ENCODE measurements at regions not wholly inside any gene's neighbourhood (a gene's known extent, or its start where the extent isn't known, plus 50 kb on each side); places are given as distances from the start of the nearest gene placed in this dataset.
A peak's percentile ranks its signal among the peaks of the same experiment; 100 is the strongest.

DNA sequence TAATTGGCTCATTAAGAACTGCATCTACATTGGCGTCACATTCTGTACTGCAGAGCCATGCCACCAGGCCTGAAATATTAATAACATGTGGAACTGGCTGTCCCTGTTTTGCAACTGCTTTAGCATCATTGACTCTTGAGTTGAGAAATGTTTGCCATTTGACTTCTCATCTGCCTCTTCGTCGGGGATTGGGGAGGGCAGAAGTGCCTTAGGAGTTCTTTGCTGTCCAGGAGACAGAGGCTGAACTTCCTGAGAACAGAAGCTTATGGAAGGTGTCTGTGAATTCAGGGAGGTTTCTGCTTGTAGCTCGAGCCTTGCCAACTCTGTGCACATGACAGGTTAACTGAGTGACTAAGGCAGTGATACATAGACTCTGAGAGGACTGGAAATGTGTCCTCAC, 265.0 kb downstream of the KIF4B start:
- H3K4me3 ChIP-seq (ENCODE audit: low read length) = no peak overlapping the region
- no peaks in the 10 kb centered on the region for H3K27me3 Mint-ChIP-seq (ENCODE audit: insufficient read depth)
- no peak for DNase-seq

GRCh38 chr5:155282503-155283107, 269.1 kb downstream of the KIF4B start:
- H3K27ac Mint-ChIP-seq = no peak overlapping the region
- no peak overlapping the region for H3K4me3 ChIP-seq (ENCODE audit: low read length)
- 79 to 85% methylated on average over 4 to 6 of the region's 6 CpGs for WGBS, 2 experiments (ENCODE audit: insufficient coverage in 1 of 2, insufficient read length in 1 of 2)
- H3K36me3 Mint-ChIP-seq (ENCODE audit: low read depth) = no peaks in the 10 kb centered on the region
- H3K4me1 ChIP-seq (ENCODE audit: control insufficient read depth, insufficient read depth, low read length) = no peaks in the 10 kb centered on the region
- TF ChIP-seq, protein P1, sequence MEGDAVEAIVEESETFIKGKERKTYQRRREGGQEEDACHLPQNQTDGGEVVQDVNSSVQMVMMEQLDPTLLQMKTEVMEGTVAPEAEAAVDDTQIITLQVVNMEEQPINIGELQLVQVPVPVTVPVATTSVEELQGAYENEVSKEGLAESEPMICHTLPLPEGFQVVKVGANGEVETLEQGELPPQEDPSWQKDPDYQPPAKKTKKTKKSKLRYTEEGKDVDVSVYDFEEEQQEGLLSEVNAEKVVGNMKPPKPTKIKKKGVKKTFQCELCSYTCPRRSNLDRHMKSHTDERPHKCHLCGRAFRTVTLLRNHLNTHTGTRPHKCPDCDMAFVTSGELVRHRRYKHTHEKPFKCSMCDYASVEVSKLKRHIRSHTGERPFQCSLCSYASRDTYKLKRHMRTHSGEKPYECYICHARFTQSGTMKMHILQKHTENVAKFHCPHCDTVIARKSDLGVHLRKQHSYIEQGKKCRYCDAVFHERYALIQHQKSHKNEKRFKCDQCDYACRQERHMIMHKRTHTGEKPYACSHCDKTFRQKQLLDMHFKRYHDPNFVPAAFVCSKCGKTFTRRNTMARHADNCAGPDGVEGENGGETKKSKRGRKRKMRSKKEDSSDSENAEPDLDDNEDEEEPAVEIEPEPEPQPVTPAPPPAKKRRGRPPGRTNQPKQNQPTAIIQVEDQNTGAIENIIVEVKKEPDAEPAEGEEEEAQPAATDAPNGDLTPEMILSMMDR (conservative IDR thresholded peaks at IDR 0.05) = no peak
- no peaks in the 10 kb centered on the region for H3K36me3 ChIP-seq (ENCODE audit: control insufficient read depth, insufficient read depth, low read length)
- DNase-seq = peak; percentile 57
- H3K27me3 Mint-ChIP-seq (ENCODE audit: insufficient read depth) = no peaks in the 10 kb centered on the region
- no peak overlapping the region for H3K9ac ChIP-seq (ENCODE audit: extremely low read depth, low read length, poor library complexity, severe bottlenecking)
- H3K9me3 ChIP-seq (ENCODE audit: control insufficient read depth, low read length) = no peaks in the 10 kb centered on the region
- H3K27ac ChIP-seq (ENCODE audit: low read depth, low read length) = no peak overlapping the region
- no peak overlapping the region for H3K4me3 Mint-ChIP-seq
- H3K4me1 Mint-ChIP-seq = peaks cover 12% of the 10 kb centered on the region
- H3K9me3 Mint-ChIP-seq = no peaks in the 10 kb centered on the region
- no peaks in the 10 kb centered on the region for H3K27me3 ChIP-seq (ENCODE audit: control insufficient read depth, insufficient read depth, low read length, poor library complexity, severe bottlenecking)

More for the DNA sequence above, 265.0 kb downstream of the KIF4B start:
- Mint-ChIP-seq H3K27ac (no peak overlapping the region), H3K4me1 (peaks cover 23% of the 10 kb centered on the region), H3K9me3 (no peaks in the 10 kb centered on the region), H3K36me3 (ENCODE audit: low read depth) (no peaks in the 10 kb centered on the region), H3K4me3 (no peak overlapping the region)
- H3K4me1 ChIP-seq (ENCODE audit: control insufficient read depth, insufficient read depth, low read length) = peaks cover 4% of the 10 kb centered on the region
- H3K9ac ChIP-seq (ENCODE audit: extremely low read depth, low read length, poor library complexity, severe bottlenecking) = no peak overlapping the region
- H3K36me3 ChIP-seq (ENCODE audit: control insufficient read depth, insufficient read depth, low read length) = no peaks in the 10 kb centered on the region
- WGBS, 2 experiments (ENCODE audit: insufficient coverage in 1 of 2, insufficient read length in 1 of 2) = 91 to 92% methylated on average over 4 of the region's 4 CpGs
- H3K27me3 ChIP-seq (ENCODE audit: control insufficient read depth, insufficient read depth, low read length, poor library complexity, severe bottlenecking) = no peaks in the 10 kb centered on the region
- no peaks in the 10 kb centered on the region for H3K9me3 ChIP-seq (ENCODE audit: control insufficient read depth, low read length)
- TF ChIP-seq, protein P1 (conservative IDR thresholded peaks at IDR 0.05) = no peak
- H3K27ac ChIP-seq (ENCODE audit: low read depth, low read length) = no peak overlapping the region

- Histone ChIP-seq H3K36me3 (ENCODE audit: control insufficient read depth, insufficient read depth, low read length) (no peaks in the 10 kb centered on the region), H3K27ac (ENCODE audit: low read depth, low read length) (no peak overlapping the region), H3K9ac (ENCODE audit: extremely low read depth, low read length, poor library complexity, severe bottlenecking) (no peak overlapping the region), H3K4me1 (ENCODE audit: control insufficient read depth, insufficient read depth, low read length) (no peaks in the 10 kb centered on the region), H3K4me3 (ENCODE audit: low read length) (no peak overlapping the region), H3K27me3 (ENCODE audit: control insufficient read depth, insufficient read depth, low read length, poor library complexity, severe bottlenecking) (no peaks in the 10 kb centered on the region), H3K9me3 (ENCODE audit: control insufficient read depth, low read length) (no peaks in the 10 kb centered on the region)
- Mint-ChIP-seq H3K27ac (no peak overlapping the region), H3K4me3 (no peak overlapping the region), H3K36me3 (ENCODE audit: low read depth) (no peaks in the 10 kb centered on the region), H3K4me1 (peaks cover 12% of the 10 kb centered on the region), H3K27me3 (ENCODE audit: insufficient read depth) (no peaks in the 10 kb centered on the region), H3K9me3 (no peaks in the 10 kb centered on the region)
- TF ChIP-seq, protein P1 (conservative IDR thresholded peaks at IDR 0.05) = no peak
- WGBS, 2 experiments (ENCODE audit: insufficient coverage in 1 of 2, insufficient read length in 1 of 2) = 20 to 31% methylated on average over 1 of the region's 1 CpG
- no peak for DNase-seq
These were observed 272.2 kb downstream of the KIF4B start for GRCh38 chr5:155285706-155286105.
